Activated T-cell treated with anti-CD3 and anti-CD28 coated beads for 4 hours (primary cell): ENCODE measurements at regions not wholly inside any gene's neighbourhood (a gene's known extent, or its start where the extent isn't known, plus 50 kb on each side); places are given as distances from the start of the nearest gene placed in this dataset.

ENCODE experiments used
- DNase-seq: peaks from one replicate; pipeline ENCODE4 v3.0.0-alpha.2; 2020

- no peak for DNase-seq
Observed at GRCh38 chrX:43018031-43018430, 240.1 kb upstream of the PPP1R2C start.

- DNase-seq, result no peak
Observed at GRCh38 chrX:43019021-43019420, 241.1 kb upstream of the PPP1R2C start.

GRCh38 chrX:43025806-43026315 is 247.9 kb upstream of the PPP1R2C start:
- DNase-seq, result no peak

GRCh38 chrX:43064096-43064495 is 286.1 kb upstream of the PPP1R2C start:
- DNase-seq, result no peak

GRCh38 chrX:43065978-43066377 is 288.0 kb upstream of the PPP1R2C start:
- DNase-seq, result no peak

- no peak for DNase-seq
Observed at GRCh38 chrX:43068639-43069038, 290.7 kb upstream of the PPP1R2C start.

GRCh38 chrX:43083016-43083415 is 305.1 kb upstream of the PPP1R2C start:
- DNase-seq, result no peak

GRCh38 chrX:43087830-43088229 is 309.9 kb upstream of the PPP1R2C start:
- no peak for DNase-seq

- no peak for DNase-seq
Observed at GRCh38 chrX:43096830-43097229, 318.9 kb upstream of the PPP1R2C start.

GRCh38 chrX:43106009-43106408 is 328.0 kb upstream of the PPP1R2C start:
- no peak for DNase-seq

GRCh38 chrX:43108828-43109227 is 330.9 kb upstream of the PPP1R2C start:
- DNase-seq, result no peak

GRCh38 chrX:43121637-43122036 is 343.7 kb upstream of the PPP1R2C start:
- no peak for DNase-seq

- no peak for DNase-seq
Observed at GRCh38 chrX:43139645-43140044, 361.7 kb upstream of the PPP1R2C start.

GRCh38 chrX:43140582-43140981 is 362.6 kb upstream of the PPP1R2C start:
- DNase-seq, result no peak

GRCh38 chrX:43141885-43142284 is 363.9 kb upstream of the PPP1R2C start:
- no peak for DNase-seq

- DNase-seq, result no peak
Observed at GRCh38 chrX:43148305-43148704, 370.3 kb upstream of the PPP1R2C start.

- no peak for DNase-seq
Observed at GRCh38 chrX:43165343-43165920, 387.5 kb upstream of the PPP1R2C start.

- no peak for DNase-seq
Observed at GRCh38 chrX:43166874-43167273, 388.9 kb upstream of the PPP1R2C start.

- no peak for DNase-seq
Observed at GRCh38 chrX:43175434-43175833, 397.5 kb upstream of the PPP1R2C start.

- no peak for DNase-seq
Observed at GRCh38 chrX:43176686-43177085, 398.7 kb upstream of the PPP1R2C start.

GRCh38 chrX:43188296-43188695 is 410.3 kb upstream of the PPP1R2C start:
- no peak for DNase-seq

- DNase-seq, result no peak
Observed at GRCh38 chrX:43211570-43211969, 433.6 kb upstream of the PPP1R2C start.

GRCh38 chrX:43218198-43218597 is 437.9 kb upstream of the MAOA start:
- no peak for DNase-seq

GRCh38 chrX:43224496-43224895 is 431.6 kb upstream of the MAOA start:
- no peak for DNase-seq

- no peak for DNase-seq
Observed at GRCh38 chrX:43225626-43226328, 430.3 kb upstream of the MAOA start.
